Activated CD4-positive, alpha-beta memory T cell treated with anti-CD3 and anti-CD28 coated beads, Interleukin-2, amount 10 ng/mL, durations not matched to agents 7 days and 5 days (primary cell): ENCODE measurements at regions not wholly inside any gene's neighbourhood (a gene's known extent, or its start where the extent isn't known, plus 50 kb on each side); places are given as distances from the start of the nearest gene placed in this dataset.

ENCODE experiments used
- CTCF ChIA-PET: fragments of 350-600 bp; sonication (Branson Sonifier 250); formaldehyde crosslinking; loops from one replicate; lab custom pipeline; 2021; ENCODE audit warnings: antibody characterized with exemption, inconsistent platforms; lab: Charles Lee
- POLR2A ChIA-PET: fragments of 350-600 bp; sonication (Branson Sonifier 250); formaldehyde crosslinking; loops from one replicate; lab custom pipeline; 2021; ENCODE audit warnings: antibody characterized with exemption; lab: Charles Lee
- DNase-seq: peaks from one replicate; pipeline ENCODE4 v3.0.0-alpha.2; 2020
- H3K27ac Mint-ChIP-seq: one replicate; pipeline ENCODE4 v1.8.0; 2021; ENCODE audit warnings: mild to moderate bottlenecking, mixed read lengths
- H3K27me3 Mint-ChIP-seq: one replicate; pipeline ENCODE4 v1.8.0; 2021; ENCODE audit warnings: mixed read lengths
- H3K36me3 Mint-ChIP-seq: one replicate; pipeline ENCODE4 v1.8.0; 2021; ENCODE audit warnings: low read depth, mixed read lengths
- H3K4me1 Mint-ChIP-seq: one replicate; pipeline ENCODE4 v1.8.0; 2021; ENCODE audit warnings: mixed read lengths
- H3K4me3 Mint-ChIP-seq: one replicate; pipeline ENCODE4 v1.8.0; 2021; ENCODE audit warnings: mild to moderate bottlenecking, mixed read lengths
- H3K9me3 Mint-ChIP-seq: one replicate; pipeline ENCODE4 v1.8.0; 2021; ENCODE audit warnings: mixed read lengths

GRCh38 chr13:50303963-50304721 lies 288.9 kb downstream of the KCNRG start:
- no peak for DNase-seq
- CTCF ChIA-PET: no interaction called here
- Mint-ChIP-seq H3K27ac (no peak overlapping the region), H3K27me3 (peaks cover 7% of the 10 kb centered on the region), H3K4me1 (no peaks in the 10 kb centered on the region), H3K4me3 (no peak overlapping the region), H3K36me3 (no peaks in the 10 kb centered on the region), H3K9me3 (no peaks in the 10 kb centered on the region)
- POLR2A ChIA-PET: interaction anchor here (1.0 kb wide), 1 partner anchor 49 kb away, joined by 3 read pairs; no protein-coding TSS in a partner anchor

DNA sequence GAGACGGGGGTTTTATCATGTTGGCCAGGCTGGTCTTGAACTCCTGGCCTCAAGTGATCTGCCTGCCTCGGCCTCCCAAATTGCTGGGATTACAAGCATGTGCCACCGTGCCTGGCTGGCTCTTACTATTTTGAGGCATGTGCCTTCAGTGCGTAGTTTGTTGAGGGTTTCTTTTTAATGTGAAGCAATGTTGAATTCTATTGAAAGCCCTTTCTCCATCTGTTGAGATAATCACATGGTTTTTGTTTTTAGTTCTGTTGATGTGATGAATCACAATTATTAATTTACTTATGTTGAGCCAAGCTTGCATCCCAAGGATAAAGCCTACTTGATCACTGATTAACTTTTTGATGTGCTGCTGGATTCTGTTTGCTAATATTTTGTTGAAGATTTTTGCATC lies 290.9 kb downstream of the KCNRG start:
- H3K27me3 Mint-ChIP-seq: peaks cover 4% of the 10 kb centered on the region
- H3K27ac Mint-ChIP-seq: no peak overlapping the region
- ChIA-PET CTCF (no interaction called here), POLR2A (interaction anchor here (0.6 kb wide), 1 partner anchor 36 kb away, joined by 3 read pairs; no protein-coding TSS in a partner anchor)
- no peak for DNase-seq
- H3K9me3 Mint-ChIP-seq: no peaks in the 10 kb centered on the region
- H3K4me3 Mint-ChIP-seq: no peak overlapping the region
- no peaks in the 10 kb centered on the region for H3K36me3 Mint-ChIP-seq
- peaks cover 2% of the 10 kb centered on the region for H3K4me1 Mint-ChIP-seq

GRCh38 chr13:50309318-50309717 lies 294.1 kb downstream of the KCNRG start:
- H3K4me1 Mint-ChIP-seq: peaks cover 2% of the 10 kb centered on the region
- no peak overlapping the region for H3K27ac Mint-ChIP-seq
- POLR2A ChIA-PET: no interaction called here
- H3K36me3 Mint-ChIP-seq: no peaks in the 10 kb centered on the region
- DNase-seq: no peak
- CTCF ChIA-PET: no interaction called here
- H3K27me3 Mint-ChIP-seq: peaks cover 4% of the 10 kb centered on the region
- H3K4me3 Mint-ChIP-seq: no peak overlapping the region
- no peaks in the 10 kb centered on the region for H3K9me3 Mint-ChIP-seq

- CTCF ChIA-PET: no interaction called here
- POLR2A ChIA-PET: no interaction called here
- H3K4me1 Mint-ChIP-seq: peaks cover 2% of the 10 kb centered on the region
- no peak overlapping the region for H3K27ac Mint-ChIP-seq
- H3K4me3 Mint-ChIP-seq: no peak overlapping the region
- H3K36me3 Mint-ChIP-seq: no peaks in the 10 kb centered on the region
- no peaks in the 10 kb centered on the region for H3K9me3 Mint-ChIP-seq
- DNase-seq: no peak
- peaks cover 4% of the 10 kb centered on the region for H3K27me3 Mint-ChIP-seq
Observed at GRCh38 chr13:50309882-50310594, 294.8 kb downstream of the KCNRG start.

DNA sequence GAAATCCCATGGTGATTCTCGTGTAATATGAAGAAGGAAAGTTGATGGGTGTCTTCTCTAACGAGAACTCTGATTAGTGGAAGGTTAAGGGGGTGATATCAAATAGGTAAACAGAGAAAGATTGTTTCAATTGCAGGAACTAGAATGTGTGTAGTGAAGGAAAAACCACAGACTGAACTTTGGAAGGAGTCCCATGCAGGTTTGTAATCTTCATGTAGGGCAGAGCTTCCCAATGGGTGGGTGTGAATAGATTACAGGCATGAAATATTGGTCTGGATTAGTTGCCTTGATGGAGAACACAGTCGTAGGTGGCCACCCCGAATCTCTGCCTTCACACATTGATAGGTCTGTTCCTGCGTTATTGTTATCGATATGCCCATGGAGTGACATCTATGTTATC lies 295.5 kb downstream of the KCNRG start:
- no peak for DNase-seq
- Mint-ChIP-seq H3K4me3 (no peak overlapping the region), H3K27ac (no peak overlapping the region), H3K36me3 (no peaks in the 10 kb centered on the region), H3K27me3 (peaks cover 3% of the 10 kb centered on the region), H3K4me1 (peaks cover 2% of the 10 kb centered on the region), H3K9me3 (no peaks in the 10 kb centered on the region)
- POLR2A ChIA-PET: no interaction called here
- CTCF ChIA-PET: no interaction called here

DNA sequence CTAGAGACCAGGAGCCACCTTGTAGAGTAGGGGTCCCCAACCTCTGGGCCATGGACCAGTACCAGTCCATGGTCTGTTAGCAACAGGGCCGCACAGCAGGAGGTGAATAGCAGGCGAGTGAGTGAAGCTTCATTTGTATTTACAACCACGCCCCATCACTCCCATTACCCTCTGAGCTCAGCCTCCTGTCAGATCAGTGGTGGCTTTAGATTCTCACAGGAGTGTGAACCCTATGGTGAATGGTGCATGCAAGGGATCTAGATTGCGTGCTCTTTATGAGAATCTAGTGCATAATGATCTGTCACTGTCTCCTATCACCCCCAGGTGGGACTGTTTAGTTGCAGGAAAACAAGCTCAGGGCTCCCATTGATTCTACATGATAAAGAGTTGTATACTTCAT lies 303.6 kb downstream of the KCNRG start:
- Mint-ChIP-seq H3K4me3 (no peak overlapping the region), H3K4me1 (peaks cover 10% of the 10 kb centered on the region), H3K27me3 (no peaks in the 10 kb centered on the region), H3K36me3 (no peaks in the 10 kb centered on the region), H3K9me3 (no peaks in the 10 kb centered on the region), H3K27ac (no peak overlapping the region)
- CTCF ChIA-PET: no interaction called here
- DNase-seq: no peak
- POLR2A ChIA-PET: interaction anchor here (1.2 kb wide), 1 partner anchor 48 kb away, joined by 4 read pairs; no protein-coding TSS in a partner anchor

DNA sequence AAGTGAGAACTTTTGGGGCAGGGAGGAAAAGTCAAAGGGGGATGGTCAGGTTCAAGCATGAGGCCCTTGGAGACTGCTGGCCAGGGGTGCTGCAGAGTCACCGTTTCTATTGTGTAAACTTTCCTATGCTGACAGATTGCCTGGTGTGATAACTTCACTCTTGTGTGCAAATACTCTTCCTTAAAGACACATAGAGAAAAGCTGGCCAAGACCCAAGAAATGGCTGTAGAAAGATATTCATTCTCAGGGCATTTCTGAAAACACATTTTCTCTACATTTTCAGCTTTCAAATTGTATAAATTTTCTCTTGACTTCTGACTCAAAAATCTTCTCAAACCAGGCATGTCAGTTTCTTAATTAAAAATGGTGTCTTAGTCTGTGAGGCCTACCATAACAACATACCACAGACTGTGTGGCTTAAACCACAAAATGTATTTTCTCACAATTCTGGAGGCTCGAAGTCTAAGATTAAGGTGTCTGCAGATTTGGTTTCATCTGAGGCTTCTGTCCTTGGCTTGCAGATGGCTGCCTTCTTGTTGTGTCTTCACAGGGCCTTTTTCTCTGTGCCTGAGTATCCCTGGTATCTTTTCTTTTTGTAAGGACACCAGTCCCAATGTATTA lies 304.5 kb downstream of the KCNRG start:
- ChIA-PET POLR2A (interaction anchor here (1.2 kb wide), 1 partner anchor 47 kb away, joined by 4 read pairs; no protein-coding TSS in a partner anchor), CTCF (no interaction called here)
- H3K27ac Mint-ChIP-seq: no peak overlapping the region

DNA sequence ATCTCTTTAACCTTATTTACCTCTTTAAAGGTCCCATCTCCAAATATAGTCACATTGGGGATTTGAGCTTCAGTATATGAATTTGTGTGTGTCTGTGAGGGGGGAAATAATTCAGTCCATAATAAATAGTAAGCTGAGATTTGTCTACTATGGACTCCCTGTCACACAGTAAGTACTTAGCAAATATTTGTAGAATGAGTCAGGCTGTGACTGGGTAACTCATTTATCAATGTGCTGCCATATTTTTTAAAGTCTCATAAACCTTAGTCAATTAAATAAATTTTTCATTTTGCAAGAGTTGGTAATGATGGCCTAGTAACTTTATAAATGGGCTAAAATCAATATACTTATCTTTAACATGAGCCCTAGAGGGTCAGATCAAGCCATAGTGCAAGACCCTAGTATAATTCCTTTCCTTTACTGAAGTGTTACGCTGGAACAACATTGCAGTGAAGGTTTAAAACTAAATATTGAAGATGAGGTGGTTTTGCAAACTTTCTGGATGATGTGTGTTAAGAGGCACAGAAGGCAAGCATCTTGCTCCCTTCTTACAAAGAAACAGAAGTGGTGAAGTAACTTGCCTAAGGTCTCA lies 305.1 kb downstream of the KCNRG start:
- Mint-ChIP-seq H3K27me3 (no peaks in the 10 kb centered on the region), H3K36me3 (no peaks in the 10 kb centered on the region), H3K4me1 (peaks cover 10% of the 10 kb centered on the region), H3K4me3 (no peak overlapping the region), H3K27ac (no peak overlapping the region), H3K9me3 (peaks cover 2% of the 10 kb centered on the region)
- ChIA-PET CTCF (no interaction called here), POLR2A (no interaction called here)
- no peak for DNase-seq

More for the DNA sequence above, 304.5 kb downstream of the KCNRG start:
- DNase-seq: no peak
- H3K27me3 Mint-ChIP-seq: no peaks in the 10 kb centered on the region
- H3K4me3 Mint-ChIP-seq: no peak overlapping the region
- peaks cover 2% of the 10 kb centered on the region for H3K9me3 Mint-ChIP-seq
- H3K36me3 Mint-ChIP-seq: no peaks in the 10 kb centered on the region
- H3K4me1 Mint-ChIP-seq: peaks cover 10% of the 10 kb centered on the region

DNA sequence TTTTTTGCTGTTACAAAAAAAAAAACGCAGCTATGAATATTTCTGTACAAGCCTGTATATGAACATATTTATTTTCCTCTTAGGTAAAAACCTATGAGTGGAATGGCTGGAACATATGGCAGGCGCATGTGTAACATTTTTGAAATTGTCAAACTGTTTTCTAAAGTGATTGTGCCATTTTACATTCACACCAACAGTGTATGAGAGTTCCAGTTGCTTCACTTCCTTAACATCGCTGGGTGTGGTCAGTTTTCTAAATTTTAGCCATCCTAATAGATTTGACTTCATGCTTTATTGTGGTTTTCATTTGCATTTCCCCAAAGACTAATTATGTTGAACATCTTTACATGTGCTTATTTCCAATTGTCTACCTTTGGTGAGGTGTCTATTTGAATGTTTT lies 306.8 kb downstream of the KCNRG start:
- CTCF ChIA-PET: no interaction called here
- DNase-seq: no peak
- H3K9me3 Mint-ChIP-seq: peaks cover 2% of the 10 kb centered on the region
- no peak overlapping the region for H3K4me3 Mint-ChIP-seq
- POLR2A ChIA-PET: no interaction called here
- peaks cover 10% of the 10 kb centered on the region for H3K4me1 Mint-ChIP-seq
- peaks cover 8% of the 10 kb centered on the region for H3K27me3 Mint-ChIP-seq
- no peak overlapping the region for H3K27ac Mint-ChIP-seq
- H3K36me3 Mint-ChIP-seq: no peaks in the 10 kb centered on the region

- H3K9me3 Mint-ChIP-seq: peaks cover 2% of the 10 kb centered on the region
- ChIA-PET POLR2A (interaction anchor here (1.2 kb wide), 1 partner anchor 200 kb away, joined by 3 read pairs; no protein-coding TSS in a partner anchor), CTCF (no interaction called here)
- H3K27ac Mint-ChIP-seq: no peak overlapping the region
- peaks cover 8% of the 10 kb centered on the region for H3K27me3 Mint-ChIP-seq
- no peaks in the 10 kb centered on the region for H3K36me3 Mint-ChIP-seq
- no peak for DNase-seq
- peaks cover 10% of the 10 kb centered on the region for H3K4me1 Mint-ChIP-seq
- no peak overlapping the region for H3K4me3 Mint-ChIP-seq
Observed at GRCh38 chr13:50323440-50324065, 308.3 kb downstream of the KCNRG start.

- DNase-seq: no peak
- H3K4me3 Mint-ChIP-seq: no peak overlapping the region
- POLR2A ChIA-PET: no interaction called here
- no peak overlapping the region for H3K27ac Mint-ChIP-seq
- H3K36me3 Mint-ChIP-seq: no peaks in the 10 kb centered on the region
- H3K4me1 Mint-ChIP-seq: no peaks in the 10 kb centered on the region
- CTCF ChIA-PET: no interaction called here
- H3K27me3 Mint-ChIP-seq: peaks cover 8% of the 10 kb centered on the region
- H3K9me3 Mint-ChIP-seq: peaks cover 2% of the 10 kb centered on the region
Observed at GRCh38 chr13:50326271-50326670, 311.0 kb downstream of the KCNRG start.

DNA sequence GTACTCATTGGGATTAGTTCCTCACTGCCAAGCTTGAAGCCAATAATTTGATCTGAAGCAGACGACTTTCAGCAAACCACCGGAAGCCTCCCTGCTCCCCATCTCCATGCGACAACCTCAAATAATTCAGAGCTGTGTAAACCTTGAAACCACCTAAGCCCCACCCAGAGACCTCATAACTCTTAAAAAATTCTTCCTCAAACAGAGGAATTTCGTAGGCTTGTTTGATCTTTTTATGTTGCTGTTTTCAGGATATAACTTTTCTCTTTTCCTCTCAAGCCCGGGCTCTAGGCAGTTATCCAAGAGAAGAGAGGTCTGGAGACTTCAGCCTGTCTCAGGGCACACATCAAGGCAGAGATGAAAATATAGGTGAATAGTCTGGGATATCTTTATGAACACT lies 311.6 kb downstream of the KCNRG start:
- peaks cover 8% of the 10 kb centered on the region for H3K27me3 Mint-ChIP-seq
- H3K27ac Mint-ChIP-seq: no peak overlapping the region
- ChIA-PET POLR2A (no interaction called here), CTCF (no interaction called here)
- no peaks in the 10 kb centered on the region for H3K4me1 Mint-ChIP-seq
- peaks cover 2% of the 10 kb centered on the region for H3K9me3 Mint-ChIP-seq
- H3K4me3 Mint-ChIP-seq: no peak overlapping the region
- no peaks in the 10 kb centered on the region for H3K36me3 Mint-ChIP-seq
- no peak for DNase-seq
